HL-60 (cell line): ENCODE measurements at regions not wholly inside any gene's neighbourhood (a gene's known extent, or its start where the extent isn't known, plus 50 kb on each side); places are given as distances from the start of the nearest gene placed in this dataset.
"Not testable (repeated sequence)": the region's sequence is repeated elsewhere in the genome, so short reads cannot be mapped to it uniquely, and the experiment has no call there.

Experiments
- DNase-seq, 2 experiments: peaks; one replicate each; pipeline ENCODE4 v3.0.0-alpha.2; 2010 to 2020; ENCODE audit warnings: low read depth in 1 of 2, low spot score in 1 of 2
- H3K27ac ChIP-seq: fragments of 250-450 bp; sonication (Bioruptor Pico); replicated peaks from 2 replicates; pipeline ENCODE4 v1.5.1; 2020; ENCODE audit warnings: mild to moderate bottlenecking, moderate library complexity
- H3K27me3 ChIP-seq: fragments of 250-450 bp; sonication (Bioruptor Pico); 2 replicates; pipeline ENCODE4 v1.5.1; 2021; ENCODE audit warnings: mild to moderate bottlenecking, moderate library complexity; ENCODE audit not compliant: insufficient read depth, poor library complexity, severe bottlenecking
- H3K4me3 ChIP-seq: replicated peaks from 2 replicates; pipeline ENCODE4 v1.5.1; 2011; ENCODE audit warnings: mild to moderate bottlenecking, control low read depth, low read length; ENCODE audit not compliant: insufficient read depth
- CTCF ChIP-seq: IDR thresholded peaks from one replicate; pipeline ENCODE4 v1.5.1; 2011; ENCODE audit warnings: low read length, control low read depth, inconsistent platforms; ENCODE audit not compliant: insufficient read depth
- GABPA ChIP-seq: IDR thresholded peaks from 2 replicates; pipeline ENCODE4 v1.6.1; 2012; ENCODE audit warnings: low read depth
- POLR2AphosphoS5 ChIP-seq: IDR thresholded peaks from 2 replicates; pipeline ENCODE4 v1.6.1; 2012; ENCODE audit warnings: low read depth
- REST ChIP-seq: IDR thresholded peaks from 2 replicates; pipeline ENCODE4 v1.6.1; 2012; ENCODE audit warnings: low read depth; ENCODE audit not compliant: insufficient replicate concordance
- SPI1 ChIP-seq: IDR thresholded peaks from 2 replicates; pipeline ENCODE4 v1.6.1; 2012; ENCODE audit warnings: low read depth, mild to moderate bottlenecking, borderline replicate concordance

GRCh38 chr7:153410997-153411642 lies 641.1 kb upstream of the DPP6 start:
- H3K27ac ChIP-seq, H3K27me3 ChIP-seq, DNase-seq, H3K4me3 ChIP-seq: not testable (repeated sequence)

- H3K4me3 ChIP-seq, H3K27me3 ChIP-seq, H3K27ac ChIP-seq, DNase-seq: not testable (repeated sequence)
Observed at GRCh38 chr7:153412114-153412823, 639.9 kb upstream of the DPP6 start.

- H3K4me3 ChIP-seq, H3K27me3 ChIP-seq, H3K27ac ChIP-seq, DNase-seq: not testable (repeated sequence)
Observed at GRCh38 chr7:153412824-153413198, 639.4 kb upstream of the DPP6 start.

GRCh38 chr7:153413199-153413539 lies 639.0 kb upstream of the DPP6 start:
- Histone ChIP-seq H3K27ac (no peak overlapping the region), H3K27me3 (no peaks in the 10 kb centered on the region), H3K4me3 (no peak overlapping the region)
- TF ChIP-seq REST (no peak), POLR2AphosphoS5 (no peak), CTCF (no peak), SPI1 (no peak), GABPA (no peak)
- no peak for DNase-seq

GRCh38 chr7:153413540-153414287 lies 638.5 kb upstream of the DPP6 start:
- no peak overlapping the region for H3K27ac ChIP-seq
- DNase-seq: no peak
- H3K27me3 ChIP-seq: no peaks in the 10 kb centered on the region
- TF ChIP-seq SPI1 (no peak), GABPA (no peak)
- no peak overlapping the region for H3K4me3 ChIP-seq

GRCh38 chr7:153414288-153414629 lies 637.9 kb upstream of the DPP6 start:
- Histone ChIP-seq H3K27ac (no peak overlapping the region), H3K4me3 (no peak overlapping the region), H3K27me3 (no peaks in the 10 kb centered on the region)
- no peak for TF ChIP-seq SPI1
- TF ChIP-seq REST: no peak
- no peak for TF ChIP-seq POLR2AphosphoS5
- TF ChIP-seq GABPA: no peak
- TF ChIP-seq CTCF: no peak
- no peak for DNase-seq
